NCI-H82 treated with DMSO at 0.1 percent for 48 hours (cell line): ENCODE measurements at regions not wholly inside any gene's neighbourhood (a gene's known extent, or its start where the extent isn't known, plus 50 kb on each side); places are given as distances from the start of the nearest gene placed in this dataset.

Source experiments
- DNase-seq: peaks from one replicate; lab custom pipeline; 2025; ENCODE audit not compliant: unreplicated experiment; lab: John Stamatoyannopoulos, UW

- no peak for DNase-seq
Measured at GRCh38 chr15:95470997-95471689, 859.4 kb upstream of the NR2F2 start.

- DNase-seq: peak; percentile 99
Measured at GRCh38 chr15:95471690-95472086, 858.8 kb upstream of the NR2F2 start.

GRCh38 chr15:95475067-95475466 is 855.4 kb upstream of the NR2F2 start:
- DNase-seq: no peak

GRCh38 chr15:95479308-95479707 is 851.2 kb upstream of the NR2F2 start:
- no peak for DNase-seq

DNA sequence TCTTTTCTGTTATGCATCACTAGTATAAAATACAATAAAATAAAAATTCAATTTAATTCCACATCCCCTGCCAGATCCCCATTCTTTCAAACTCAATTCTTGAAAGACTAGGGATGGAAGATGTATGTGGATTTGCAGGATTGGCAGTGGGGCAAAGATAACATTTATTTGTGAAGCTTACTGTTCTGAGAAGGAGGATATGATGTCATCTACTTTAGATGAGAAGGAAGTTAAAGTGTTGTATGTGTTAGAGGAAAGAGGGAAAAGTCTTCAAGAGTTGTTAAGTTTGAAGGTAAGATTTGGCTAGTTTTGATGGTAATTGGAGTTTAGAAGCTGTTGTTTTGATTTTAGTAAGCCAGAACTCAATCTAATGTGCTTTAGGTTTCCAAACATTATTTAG is 845.1 kb upstream of the NR2F2 start:
- no peak for DNase-seq

DNA sequence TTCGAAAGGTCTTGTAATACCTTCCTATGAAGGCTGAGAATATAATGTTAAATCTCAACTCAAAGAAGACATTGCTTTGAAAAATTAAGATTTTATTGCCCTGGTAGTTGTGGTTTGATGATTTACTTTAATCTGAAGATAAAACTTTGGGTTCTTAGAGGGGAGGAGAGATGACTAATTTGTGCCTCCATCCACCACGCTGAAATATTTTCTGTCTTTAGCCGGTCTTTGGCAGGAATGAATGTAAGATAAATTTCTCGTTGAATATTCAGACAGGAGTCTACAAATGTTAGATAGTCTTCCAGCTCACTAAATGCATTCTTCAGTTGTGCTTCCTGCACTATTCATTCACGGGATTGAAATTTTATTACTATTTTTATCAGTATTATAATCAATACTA is 844.3 kb upstream of the NR2F2 start:
- no peak for DNase-seq

- DNase-seq: peak; percentile 98
Measured at GRCh38 chr15:95489103-95489502, 841.4 kb upstream of the NR2F2 start.

DNA sequence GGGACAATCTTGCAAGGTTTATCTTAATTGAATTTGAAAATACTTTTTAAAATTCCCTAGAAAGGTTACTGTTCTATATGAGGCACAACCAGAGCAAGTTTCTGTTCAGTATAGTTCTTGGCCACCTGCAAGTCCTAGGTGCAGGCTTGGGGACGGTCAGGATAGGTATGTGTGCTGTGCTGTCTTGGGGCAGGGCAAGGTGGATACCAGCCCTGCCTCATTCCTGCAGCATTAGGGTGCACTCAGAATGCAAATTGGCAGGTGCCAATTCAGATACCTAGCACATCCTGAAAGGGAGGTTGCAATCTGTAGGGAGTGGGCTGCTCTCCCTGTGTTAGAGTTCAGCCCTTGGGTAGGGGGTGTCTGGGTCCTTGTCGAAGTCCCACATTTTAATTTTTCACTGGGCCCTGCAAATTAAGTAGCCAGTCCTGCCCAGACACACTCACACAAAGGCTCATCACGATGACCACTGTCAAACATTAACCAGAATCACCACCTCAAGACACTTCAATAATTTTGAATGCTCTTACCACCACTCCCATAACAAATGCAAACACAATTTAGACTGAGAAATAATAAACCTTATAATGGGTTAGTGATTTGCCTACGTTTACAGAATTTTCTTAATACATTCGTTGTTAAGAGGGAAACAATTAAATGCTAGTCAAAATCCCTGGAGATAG is 838.0 kb upstream of the NR2F2 start:
- no peak for DNase-seq

DNA sequence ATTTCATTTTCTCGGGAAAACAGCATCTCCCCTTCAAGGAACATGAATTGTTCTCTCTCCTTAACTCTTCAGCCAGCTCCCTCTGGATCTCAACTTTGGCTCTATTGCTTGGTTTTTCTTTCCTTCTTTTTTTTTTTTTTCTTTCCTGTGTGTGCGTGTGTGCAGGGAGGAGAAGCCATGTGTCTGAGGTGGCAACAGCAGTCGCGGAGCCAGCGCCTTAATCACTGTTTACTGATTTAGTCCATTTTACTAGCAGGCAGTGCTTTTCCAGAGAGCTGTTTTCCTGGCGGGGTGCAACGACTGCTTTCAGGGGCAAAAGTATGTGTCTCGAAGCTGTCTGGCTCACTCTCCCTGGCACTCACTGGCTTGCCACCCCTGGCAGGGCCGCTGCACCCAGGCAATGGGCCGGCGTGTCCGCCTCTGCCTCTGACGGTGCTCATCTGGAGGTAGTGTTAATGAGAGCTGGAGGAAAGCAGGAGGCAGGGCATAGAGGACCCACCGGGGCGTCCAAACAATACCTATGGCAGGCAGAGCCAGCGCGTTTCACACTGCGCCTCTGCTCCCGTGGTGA is 835.4 kb upstream of the NR2F2 start:
- no peak for DNase-seq

DNA sequence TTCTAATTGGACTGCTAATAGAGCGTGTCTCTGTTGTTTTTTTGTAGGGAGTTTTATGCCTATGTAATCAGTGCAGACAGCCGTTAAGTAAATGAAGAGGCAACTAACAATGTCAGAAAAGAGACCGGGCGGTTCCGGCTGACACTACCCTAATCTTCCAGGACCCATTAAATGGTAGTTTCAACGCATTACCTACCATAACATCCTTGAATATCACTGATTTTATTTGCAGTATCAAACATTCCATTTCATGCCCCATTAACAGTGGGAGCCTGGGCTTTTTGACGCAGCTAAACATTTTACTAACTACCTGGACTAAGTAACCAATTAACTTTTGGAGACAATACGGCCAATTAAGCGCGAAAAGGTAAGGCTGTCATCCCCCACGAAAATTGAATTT is 832.9 kb upstream of the NR2F2 start:
- no peak for DNase-seq

GRCh38 chr15:95498961-95499360 is 831.5 kb upstream of the NR2F2 start:
- no peak for DNase-seq

- no peak for DNase-seq
Measured at GRCh38 chr15:95499397-95499796, 831.1 kb upstream of the NR2F2 start.

GRCh38 chr15:95501865-95502264 is 828.6 kb upstream of the NR2F2 start:
- DNase-seq: no peak

- DNase-seq: no peak
Measured at GRCh38 chr15:95503107-95503506, 827.4 kb upstream of the NR2F2 start.

- no peak for DNase-seq
Measured at GRCh38 chr15:95503640-95504225, 826.8 kb upstream of the NR2F2 start.

GRCh38 chr15:95511671-95512070 is 818.8 kb upstream of the NR2F2 start:
- no peak for DNase-seq

DNA sequence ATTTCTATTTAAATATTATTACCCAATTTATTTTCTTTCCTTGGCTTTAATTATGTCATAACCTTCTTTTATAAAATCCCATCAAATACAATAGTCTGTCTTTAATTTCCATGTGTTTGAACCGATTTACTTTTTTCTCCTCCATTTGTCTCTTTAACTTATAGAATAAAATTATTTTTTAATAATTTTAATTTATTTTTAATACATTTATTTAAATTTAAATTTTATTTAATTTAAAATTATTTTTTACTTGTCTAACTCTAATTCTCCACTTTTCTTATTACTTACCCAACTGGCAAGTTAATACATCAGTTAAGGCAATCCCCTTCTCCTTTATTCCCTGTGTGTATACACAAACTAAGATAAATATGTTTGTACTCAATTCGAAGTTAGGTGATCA is 817.6 kb upstream of the NR2F2 start:
- DNase-seq: no peak

DNA sequence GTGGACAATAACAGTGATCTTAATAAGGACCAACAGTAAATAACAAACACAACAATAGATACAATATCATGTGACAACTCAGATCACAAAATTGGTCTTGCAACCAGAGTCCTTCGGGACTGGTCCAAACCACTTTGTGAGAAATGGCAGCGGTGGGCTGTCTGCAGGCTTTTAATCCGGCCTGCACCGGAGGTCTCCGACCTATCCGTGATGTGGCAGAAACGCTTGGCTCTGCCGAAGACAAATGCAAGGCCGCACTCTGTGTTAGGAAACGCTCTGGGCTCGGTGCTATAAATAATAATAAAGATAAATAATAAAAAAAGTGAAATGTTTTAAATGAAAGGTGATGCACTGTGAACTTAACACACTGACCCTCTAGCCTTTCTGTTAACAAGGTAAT is 810.6 kb upstream of the NR2F2 start:
- no peak for DNase-seq

DNA sequence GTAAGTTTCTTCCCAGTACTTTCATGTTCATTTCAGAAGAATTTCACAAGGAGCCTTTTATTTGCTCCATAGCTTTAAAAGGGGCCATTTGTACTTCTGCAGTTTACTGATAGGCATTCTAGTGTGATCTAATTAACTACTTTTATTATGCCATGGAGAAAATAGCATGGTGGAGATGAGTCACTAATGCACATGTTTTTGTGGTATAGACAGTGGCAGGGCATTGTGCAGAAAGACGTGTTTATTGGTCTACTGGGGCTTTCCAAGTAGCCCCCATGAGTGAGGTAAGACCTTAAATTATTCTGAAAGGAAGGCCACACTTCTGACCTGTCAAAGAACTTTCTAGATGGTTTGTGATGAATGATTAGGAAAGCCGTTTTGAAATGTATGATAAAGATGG is 810.0 kb upstream of the NR2F2 start:
- no peak for DNase-seq

DNA sequence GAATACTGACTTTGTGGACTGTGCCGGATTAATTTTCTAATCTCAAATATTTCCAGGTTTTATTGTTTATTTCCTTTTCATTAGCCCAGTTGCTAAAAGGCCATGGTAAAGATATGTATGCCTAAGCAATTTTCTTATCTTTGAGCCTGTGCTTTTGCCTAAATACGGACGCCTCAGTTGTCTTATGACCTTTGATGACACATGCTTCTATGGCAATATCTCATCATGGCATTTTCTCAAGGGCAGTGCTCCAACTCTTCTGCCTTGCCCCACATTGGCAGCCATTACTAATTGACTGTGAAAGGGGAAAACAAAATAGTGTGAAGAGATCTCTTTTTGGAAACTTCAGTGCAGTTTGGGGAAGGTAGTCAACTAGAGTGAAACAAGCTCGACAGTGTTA is 809.6 kb upstream of the NR2F2 start:
- DNase-seq: no peak

DNA sequence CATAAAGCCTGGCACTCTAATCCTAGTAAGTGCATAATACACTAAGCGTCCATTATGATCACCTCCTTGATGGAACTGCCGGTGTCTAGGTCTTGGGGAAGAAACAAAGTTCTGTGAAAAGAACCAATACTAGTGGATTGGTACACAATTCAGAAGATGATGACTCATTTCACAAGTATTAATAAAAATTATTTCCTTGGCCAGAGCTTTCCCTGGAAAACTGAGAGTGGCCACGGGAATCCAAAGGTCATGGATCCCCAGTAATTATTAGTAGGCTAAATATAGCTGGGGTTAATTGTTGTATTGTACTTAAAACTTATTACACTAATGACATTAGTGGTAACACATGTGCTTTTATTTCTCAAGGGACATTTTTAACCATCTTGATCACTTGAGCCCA is 808.0 kb upstream of the NR2F2 start:
- peak; percentile 5 for DNase-seq

- no peak for DNase-seq
Measured at GRCh38 chr15:95528920-95529319, 801.6 kb upstream of the NR2F2 start.
